ENCODE measurements at regions not wholly inside any gene's neighbourhood (a gene's known extent, or its start where the extent isn't known, plus 50 kb on each side); places are given as distances from the start of the nearest gene placed in this dataset.
"Not testable (repeated sequence)": the region's sequence is repeated elsewhere in the genome, so short reads cannot be mapped to it uniquely, and the experiment has no call there.

DNA sequence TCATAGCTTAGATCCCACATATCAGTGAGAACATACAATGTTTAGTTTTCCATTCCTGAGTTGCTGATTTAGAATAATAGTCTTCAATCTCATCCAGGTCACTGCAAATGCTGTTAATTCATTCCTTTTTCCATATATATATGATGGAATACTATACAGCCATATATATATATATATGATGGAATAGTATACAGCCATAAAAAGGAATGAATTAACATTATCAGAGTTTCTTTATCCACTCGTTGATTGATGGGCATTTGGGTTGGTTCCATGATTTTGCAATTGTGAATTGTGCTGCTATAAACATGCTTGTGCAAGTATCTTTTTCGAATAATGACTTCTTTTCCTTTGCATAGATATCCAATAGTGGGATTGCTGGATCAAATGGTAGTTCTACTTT lies 273.9 kb upstream of the KLF4 start:
- DNase-seq (ENCODE audit: low spot score); H3K36me3 Mint-ChIP-seq (ENCODE audit: low read depth); H3K4me1 Mint-ChIP-seq (ENCODE audit: low read depth); H3K4me3 Mint-ChIP-seq (ENCODE audit: low read depth); H3K27me3 Mint-ChIP-seq (ENCODE audit: low read depth); intact Hi-C loops (cut with micrococcal nuclease); H3K9me3 Mint-ChIP-seq; H3K27ac Mint-ChIP-seq: not testable (repeated sequence)

DNA sequence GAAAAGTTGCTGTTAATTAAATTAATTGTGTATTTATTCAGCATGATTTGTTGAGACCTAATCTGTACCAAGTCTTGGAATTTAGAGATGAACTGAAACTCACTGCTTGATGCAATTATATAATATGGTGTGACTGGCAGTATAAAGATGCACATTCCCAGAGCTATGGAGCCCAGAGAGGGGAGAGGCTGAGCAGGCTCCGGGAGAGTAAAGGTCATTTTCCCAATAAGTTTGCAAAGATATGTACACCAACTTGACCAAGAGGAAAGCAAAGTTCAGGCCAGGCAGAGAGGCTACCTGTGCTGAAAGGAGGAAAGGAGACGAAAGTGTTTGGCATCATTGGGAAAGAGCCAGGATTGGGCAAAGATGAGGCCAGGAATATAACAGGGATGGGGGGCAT lies 271.7 kb upstream of the KLF4 start:
- no peaks in the 10 kb centered on the region for H3K27me3 Mint-ChIP-seq (ENCODE audit: low read depth)
- no peak overlapping the region for H3K27ac Mint-ChIP-seq
- H3K4me3 Mint-ChIP-seq (ENCODE audit: low read depth), result no peak overlapping the region
- intact Hi-C loops (cut with micrococcal nuclease), result no loop called here
- H3K4me1 Mint-ChIP-seq (ENCODE audit: low read depth), result no peaks in the 10 kb centered on the region
- DNase-seq (ENCODE audit: low spot score), result no peak
- peaks cover 8% of the 10 kb centered on the region for H3K9me3 Mint-ChIP-seq
- H3K36me3 Mint-ChIP-seq (ENCODE audit: low read depth), result no peaks in the 10 kb centered on the region

DNA sequence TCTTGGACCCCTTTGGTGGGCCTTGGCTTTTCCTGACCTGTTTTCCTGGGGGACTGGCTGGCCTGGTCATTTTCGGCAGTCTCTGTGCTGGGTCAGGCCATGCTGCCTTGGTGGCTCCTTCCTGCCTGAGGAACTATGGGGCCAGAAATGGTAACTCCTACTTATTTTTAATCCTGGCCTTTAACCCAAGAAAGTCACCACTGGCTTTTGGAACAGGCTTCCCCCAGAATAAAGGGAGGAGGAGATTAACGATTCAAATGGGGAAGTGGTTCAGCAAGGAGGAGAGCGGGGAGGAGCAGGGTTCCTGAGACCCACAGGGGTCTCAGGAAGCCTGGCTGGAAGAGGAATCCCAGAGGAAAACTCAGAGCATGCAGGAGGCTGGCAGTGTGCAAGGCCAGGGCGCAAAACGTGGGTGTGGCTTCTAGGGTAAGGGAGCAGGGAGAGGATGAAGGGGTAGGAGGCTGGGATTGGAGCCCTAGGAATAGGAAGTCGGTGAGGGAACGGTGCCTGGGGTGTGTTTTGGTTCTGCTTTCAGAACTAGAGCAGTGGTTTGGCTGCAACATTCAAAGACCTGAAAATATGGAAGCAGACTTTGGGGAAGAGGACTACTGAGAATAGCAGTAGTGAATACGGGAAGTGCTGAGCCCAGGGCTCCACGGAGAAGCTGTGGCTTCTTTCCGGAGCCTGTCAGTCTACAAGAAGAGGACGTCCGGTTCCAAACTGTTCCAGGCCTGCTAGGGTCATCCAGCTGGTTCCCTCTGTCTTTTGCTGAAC lies 271.1 kb upstream of the KLF4 start:
- H3K4me3 Mint-ChIP-seq (ENCODE audit: low read depth), result no peak overlapping the region
- no peaks in the 10 kb centered on the region for H3K4me1 Mint-ChIP-seq (ENCODE audit: low read depth)
- no peaks in the 10 kb centered on the region for H3K27me3 Mint-ChIP-seq (ENCODE audit: low read depth)
- no peak for DNase-seq (ENCODE audit: low spot score)
- intact Hi-C loops (cut with micrococcal nuclease), result no loop called here
- H3K9me3 Mint-ChIP-seq, result peaks cover 8% of the 10 kb centered on the region
- H3K27ac Mint-ChIP-seq, result no peak overlapping the region
- no peaks in the 10 kb centered on the region for H3K36me3 Mint-ChIP-seq (ENCODE audit: low read depth)

DNA sequence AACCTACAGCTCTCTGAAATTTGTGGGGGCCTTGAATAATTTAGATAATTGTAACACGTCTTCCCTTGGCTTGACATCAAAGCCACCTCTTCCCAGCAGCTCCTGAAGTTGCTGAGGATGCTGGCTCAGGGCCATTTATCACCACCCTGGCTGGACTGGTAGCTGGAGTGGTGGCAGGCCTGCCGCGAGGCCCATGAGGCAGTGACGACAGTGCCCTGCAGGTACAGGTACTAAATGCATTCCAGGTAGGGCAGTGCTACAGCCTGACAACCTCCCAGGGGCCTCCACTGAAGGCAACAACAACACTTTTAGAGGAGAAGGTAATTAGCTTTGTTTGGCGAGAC lies 270.2 kb upstream of the KLF4 start:
- Mint-ChIP-seq H3K4me3 (ENCODE audit: low read depth) (no peak overlapping the region), H3K4me1 (ENCODE audit: low read depth) (no peaks in the 10 kb centered on the region), H3K9me3 (peaks cover 8% of the 10 kb centered on the region), H3K27me3 (ENCODE audit: low read depth) (no peaks in the 10 kb centered on the region), H3K27ac (no peak overlapping the region), H3K36me3 (ENCODE audit: low read depth) (no peaks in the 10 kb centered on the region)
- intact Hi-C loops (cut with micrococcal nuclease), result no loop called here
- DNase-seq (ENCODE audit: low spot score), result no peak

DNA sequence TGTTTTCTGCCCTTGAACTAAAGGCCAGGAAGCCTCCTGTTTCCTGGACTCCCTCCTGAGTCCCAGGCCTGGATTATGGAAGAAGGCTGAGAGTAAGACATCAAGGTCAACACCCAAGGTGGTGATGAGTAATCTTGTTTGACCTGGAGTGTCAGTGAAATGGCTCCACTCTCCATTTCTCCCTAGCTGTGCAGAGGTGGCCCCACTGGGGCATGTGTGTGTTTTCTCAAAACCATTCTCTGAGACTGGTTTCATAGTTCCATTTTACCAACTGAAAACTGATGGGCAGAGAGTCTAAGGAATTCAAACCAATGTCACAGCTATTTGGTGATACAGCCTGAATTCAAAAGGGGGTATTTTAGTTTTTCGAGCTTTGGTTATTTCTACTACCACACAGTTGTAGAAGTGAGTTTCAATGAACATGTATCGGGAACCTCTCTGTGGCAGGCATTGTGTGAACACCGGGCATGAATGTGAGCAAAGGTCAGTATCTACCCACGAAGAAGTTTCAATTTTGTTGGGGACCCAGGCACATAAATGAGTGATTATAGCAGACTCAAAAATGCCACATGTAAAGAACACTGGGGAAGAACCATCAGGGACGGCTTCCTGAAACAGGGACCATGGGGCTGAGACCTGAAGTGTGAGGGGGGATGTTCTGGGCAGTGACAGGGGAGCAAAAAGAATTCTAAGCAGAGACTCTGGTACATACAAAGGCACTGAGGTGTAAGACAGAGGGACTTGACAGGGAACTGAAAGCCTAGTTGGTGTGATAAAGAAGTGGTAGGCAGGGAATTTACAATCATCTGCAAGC lies 269.6 kb upstream of the KLF4 start:
- Mint-ChIP-seq H3K36me3 (ENCODE audit: low read depth) (no peaks in the 10 kb centered on the region), H3K27ac (no peak overlapping the region), H3K4me1 (ENCODE audit: low read depth) (no peaks in the 10 kb centered on the region), H3K4me3 (ENCODE audit: low read depth) (no peak overlapping the region), H3K9me3 (peaks cover 6% of the 10 kb centered on the region), H3K27me3 (ENCODE audit: low read depth) (no peaks in the 10 kb centered on the region)
- intact Hi-C loops (cut with micrococcal nuclease), result no loop called here
- no peak for DNase-seq (ENCODE audit: low spot score)

DNA sequence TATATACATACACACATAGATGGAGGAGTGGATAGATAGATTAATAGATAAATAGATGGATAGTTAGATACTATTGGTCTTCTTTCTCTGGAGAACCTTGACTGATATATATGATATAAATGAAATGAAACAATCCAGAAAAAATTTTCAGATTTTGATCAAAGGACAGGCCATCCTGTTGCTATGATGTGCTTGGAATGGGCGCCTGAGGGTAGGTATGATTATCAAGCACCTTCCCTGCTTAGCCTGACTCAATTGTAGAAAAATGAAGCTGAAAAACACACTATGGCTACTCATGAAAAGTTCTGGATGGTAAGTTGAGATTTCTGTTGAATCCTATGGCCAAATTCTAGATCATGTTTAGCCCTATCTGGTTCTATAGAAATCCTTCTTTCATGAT lies 266.5 kb upstream of the KLF4 start:
- intact Hi-C loops (cut with micrococcal nuclease), result no loop called here
- no peak overlapping the region for H3K4me3 Mint-ChIP-seq (ENCODE audit: low read depth)
- H3K27ac Mint-ChIP-seq, result no peak overlapping the region
- H3K27me3 Mint-ChIP-seq (ENCODE audit: low read depth), result no peaks in the 10 kb centered on the region
- no peaks in the 10 kb centered on the region for H3K36me3 Mint-ChIP-seq (ENCODE audit: low read depth)
- DNase-seq (ENCODE audit: low spot score), result no peak
- H3K4me1 Mint-ChIP-seq (ENCODE audit: low read depth), result no peaks in the 10 kb centered on the region
- no peaks in the 10 kb centered on the region for H3K9me3 Mint-ChIP-seq

DNA sequence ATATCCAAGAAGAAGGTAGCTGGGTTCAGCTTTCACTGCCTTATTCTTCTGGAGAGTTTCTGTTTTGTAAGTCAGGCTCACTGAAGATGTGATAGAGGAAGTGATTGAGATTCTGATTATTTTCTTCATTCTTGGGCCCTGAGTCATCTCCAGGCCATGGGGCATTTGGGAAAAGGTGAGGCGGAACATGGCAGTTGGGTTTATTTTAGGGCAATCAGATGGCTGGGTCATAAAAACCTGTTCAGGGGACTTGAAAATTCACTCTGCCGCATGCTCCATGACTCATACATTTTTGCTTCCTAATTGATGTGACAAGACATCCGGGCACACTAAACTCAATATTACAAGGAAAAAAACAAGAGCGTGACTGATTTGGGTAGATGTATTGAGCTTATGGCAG lies 265.7 kb upstream of the KLF4 start:
- Mint-ChIP-seq H3K4me3 (ENCODE audit: low read depth) (no peak overlapping the region), H3K27me3 (ENCODE audit: low read depth) (no peaks in the 10 kb centered on the region), H3K4me1 (ENCODE audit: low read depth) (no peaks in the 10 kb centered on the region), H3K27ac (no peak overlapping the region), H3K36me3 (ENCODE audit: low read depth) (no peaks in the 10 kb centered on the region), H3K9me3 (no peaks in the 10 kb centered on the region)
- intact Hi-C loops (cut with micrococcal nuclease), result no loop called here
- no peak for DNase-seq (ENCODE audit: low spot score)

DNA sequence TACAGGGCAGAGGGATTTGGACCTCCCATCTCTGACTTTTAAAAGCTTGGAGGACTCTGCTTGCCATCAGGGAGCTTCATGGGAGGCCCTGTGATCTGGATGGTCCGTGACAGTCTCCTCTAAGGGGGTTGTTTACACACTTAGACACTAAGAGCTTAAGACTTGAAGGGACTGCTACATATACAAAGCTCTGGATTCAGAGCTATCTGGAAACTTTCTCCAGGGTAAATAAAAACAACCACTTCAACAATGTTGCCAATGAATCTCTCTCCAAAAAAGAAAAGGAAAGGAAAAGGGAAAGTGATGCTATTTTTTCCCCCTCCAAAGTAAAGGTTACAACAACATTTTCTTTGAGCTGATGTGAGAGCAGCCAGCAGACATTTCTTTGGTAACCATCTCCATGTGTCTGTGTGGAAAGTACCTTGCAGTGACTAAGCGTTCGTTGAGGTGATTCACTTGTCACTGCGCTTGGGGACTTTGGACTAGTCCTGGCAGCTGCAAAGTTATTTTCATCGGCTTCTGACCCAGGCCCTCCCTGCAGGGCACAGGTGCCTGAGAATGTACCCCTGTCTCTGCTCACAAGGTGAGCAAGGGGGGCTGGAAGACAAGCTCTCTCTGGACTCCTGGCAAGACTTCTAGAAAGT lies 262.1 kb upstream of the KLF4 start:
- no peaks in the 10 kb centered on the region for H3K36me3 Mint-ChIP-seq (ENCODE audit: low read depth)
- H3K4me3 Mint-ChIP-seq (ENCODE audit: low read depth), result no peak overlapping the region
- no peaks in the 10 kb centered on the region for H3K27me3 Mint-ChIP-seq (ENCODE audit: low read depth)
- DNase-seq (ENCODE audit: low spot score), result no peak
- no peaks in the 10 kb centered on the region for H3K4me1 Mint-ChIP-seq (ENCODE audit: low read depth)
- intact Hi-C loops (cut with micrococcal nuclease), result no loop called here
- H3K27ac Mint-ChIP-seq, result no peak overlapping the region
- no peaks in the 10 kb centered on the region for H3K9me3 Mint-ChIP-seq

DNA sequence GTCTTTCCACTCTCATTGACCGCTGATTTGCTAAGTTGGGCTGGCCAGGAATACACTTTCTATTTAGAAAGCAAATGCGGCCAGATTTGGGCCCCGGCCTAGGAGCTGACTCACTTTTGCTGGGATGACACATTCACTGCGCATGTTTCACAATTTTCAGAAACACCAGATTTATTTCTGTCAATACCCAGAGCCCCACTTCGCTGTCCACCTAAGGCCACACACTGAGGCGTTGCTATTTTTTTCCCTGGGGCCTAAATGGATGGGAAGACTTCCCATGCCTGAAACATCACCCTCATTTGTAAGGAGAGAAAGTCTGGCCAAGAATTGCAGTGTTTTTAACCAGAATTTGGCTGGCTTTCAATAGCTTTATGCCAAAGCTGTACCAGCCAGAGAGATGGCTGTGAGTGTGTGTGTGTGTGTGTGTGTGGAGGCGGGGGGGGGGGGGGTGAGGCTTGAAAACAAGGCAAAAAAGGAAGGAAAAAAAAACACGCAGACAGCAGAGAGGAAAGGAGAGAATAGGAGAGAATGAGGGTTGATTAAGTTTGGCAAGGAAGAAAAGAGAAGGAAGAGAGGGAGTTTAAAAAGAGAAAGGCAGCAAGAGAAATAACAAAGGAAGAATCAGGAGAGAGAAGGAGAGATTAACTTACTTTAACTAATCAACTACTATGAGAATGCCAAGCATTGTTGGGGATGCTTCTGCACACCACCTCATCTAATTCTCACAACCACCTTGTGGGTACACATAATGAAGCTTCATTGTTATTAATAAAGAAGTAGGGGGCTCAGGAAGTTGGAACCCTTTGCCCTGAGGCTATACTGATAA lies 261.4 kb upstream of the KLF4 start:
- Mint-ChIP-seq H3K27me3 (ENCODE audit: low read depth) (no peaks in the 10 kb centered on the region), H3K4me3 (ENCODE audit: low read depth) (no peak overlapping the region), H3K4me1 (ENCODE audit: low read depth) (no peaks in the 10 kb centered on the region), H3K9me3 (no peaks in the 10 kb centered on the region), H3K36me3 (ENCODE audit: low read depth) (no peaks in the 10 kb centered on the region), H3K27ac (no peak overlapping the region)
- no peak for DNase-seq (ENCODE audit: low spot score)
- intact Hi-C loops (cut with micrococcal nuclease), result no loop called here

DNA sequence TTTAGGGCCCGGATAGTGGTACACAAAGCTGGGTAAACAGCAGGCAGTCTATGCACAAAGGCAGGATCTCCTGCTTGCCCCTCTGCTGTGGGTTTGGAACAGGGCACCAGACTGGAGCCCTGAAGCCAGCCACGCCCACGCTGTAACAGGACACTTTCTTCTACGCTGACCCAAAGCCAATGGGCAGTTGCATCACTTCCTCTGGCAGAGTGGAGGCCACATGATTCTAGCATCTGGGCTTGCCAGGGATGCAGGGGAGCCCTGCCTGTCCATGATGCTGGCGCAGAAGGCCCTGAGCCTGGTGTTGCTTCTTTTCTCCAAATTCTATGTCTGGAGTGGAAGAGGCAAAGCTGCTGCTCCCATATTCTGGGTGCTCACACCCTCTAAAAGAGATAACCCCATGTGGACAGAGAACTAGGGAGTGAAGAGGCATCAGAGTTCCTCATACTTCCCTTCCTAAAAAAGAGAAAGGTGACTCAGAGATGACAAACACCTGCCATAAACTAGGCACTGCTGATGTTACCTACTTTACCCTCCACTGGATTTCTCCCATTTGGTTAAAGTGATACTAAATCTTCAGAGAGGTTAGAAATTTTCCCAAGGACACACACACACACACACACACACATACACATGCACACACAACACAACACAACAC lies 260.3 kb upstream of the KLF4 start:
- no peak for DNase-seq (ENCODE audit: low spot score)
- Mint-ChIP-seq H3K27ac (no peak overlapping the region), H3K4me1 (ENCODE audit: low read depth) (no peaks in the 10 kb centered on the region), H3K27me3 (ENCODE audit: low read depth) (no peaks in the 10 kb centered on the region), H3K4me3 (ENCODE audit: low read depth) (no peak overlapping the region), H3K9me3 (no peaks in the 10 kb centered on the region), H3K36me3 (ENCODE audit: low read depth) (no peaks in the 10 kb centered on the region)
- intact Hi-C loops (cut with micrococcal nuclease), result no loop called here

DNA sequence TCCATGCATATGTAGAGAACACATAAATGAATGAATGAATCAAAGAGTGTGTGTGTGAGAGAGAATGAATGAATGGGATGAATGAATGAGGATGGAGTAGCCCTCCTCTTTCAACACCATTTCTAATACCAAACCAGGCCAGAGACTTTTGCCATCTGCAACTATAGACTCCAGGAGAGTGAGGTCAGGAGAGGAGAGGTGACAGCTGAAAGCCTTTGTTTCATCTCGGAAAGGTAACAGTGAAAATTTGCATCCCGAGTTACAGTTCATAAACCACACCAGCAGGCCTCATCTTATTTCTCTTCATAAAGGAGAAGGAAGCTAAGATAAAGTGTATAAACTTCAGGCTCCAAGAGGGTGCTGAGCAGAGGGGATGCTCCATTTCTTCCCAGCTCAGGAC lies 255.3 kb upstream of the KLF4 start:
- H3K36me3 Mint-ChIP-seq (ENCODE audit: low read depth), result no peaks in the 10 kb centered on the region
- H3K27ac Mint-ChIP-seq, result no peak overlapping the region
- H3K4me1 Mint-ChIP-seq (ENCODE audit: low read depth), result no peaks in the 10 kb centered on the region
- no peak overlapping the region for H3K4me3 Mint-ChIP-seq (ENCODE audit: low read depth)
- DNase-seq (ENCODE audit: low spot score), result no peak
- H3K9me3 Mint-ChIP-seq, result no peaks in the 10 kb centered on the region
- H3K27me3 Mint-ChIP-seq (ENCODE audit: low read depth), result no peaks in the 10 kb centered on the region
- intact Hi-C loops (cut with micrococcal nuclease), result no loop called here

DNA sequence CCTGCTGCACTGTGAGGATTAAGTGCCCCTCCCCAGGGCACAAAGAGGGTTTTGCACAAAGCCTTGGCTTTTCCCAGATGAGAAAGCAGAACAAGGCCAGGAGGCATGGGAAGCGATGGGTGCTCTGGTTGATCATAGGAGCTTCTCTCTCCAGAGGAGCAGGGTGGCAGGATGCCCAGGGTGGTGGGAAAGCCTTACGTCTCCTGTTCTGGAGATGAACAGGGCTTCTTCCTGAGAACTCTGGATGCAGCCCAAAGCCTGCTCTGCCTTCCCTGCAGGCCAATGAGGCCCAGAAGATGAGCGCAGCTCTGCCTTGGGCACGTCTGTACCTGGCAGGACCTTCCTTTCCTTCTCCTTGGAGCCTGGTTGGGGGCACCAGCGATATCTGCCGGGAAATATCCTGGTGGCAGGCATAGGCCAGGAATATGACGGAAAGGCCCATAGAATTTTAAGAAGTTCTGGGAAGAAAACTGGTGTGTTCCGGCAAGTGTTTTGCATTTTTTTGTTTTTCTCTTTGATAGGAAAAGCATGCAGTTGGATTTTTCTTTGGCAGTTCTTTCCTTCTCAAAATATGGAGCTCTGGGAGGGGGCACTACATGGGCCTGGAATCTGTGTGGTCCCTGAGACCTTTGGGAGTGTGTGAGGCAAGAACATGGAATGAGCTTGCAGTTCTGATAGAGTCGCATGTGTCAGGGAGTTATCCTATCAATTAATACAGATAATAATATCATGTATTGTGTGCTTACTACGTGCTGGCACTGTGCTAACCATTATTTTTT lies 253.2 kb upstream of the KLF4 start:
- H3K27ac Mint-ChIP-seq, result no peak overlapping the region
- no peak overlapping the region for H3K4me3 Mint-ChIP-seq (ENCODE audit: low read depth)
- no peaks in the 10 kb centered on the region for H3K36me3 Mint-ChIP-seq (ENCODE audit: low read depth)
- no peaks in the 10 kb centered on the region for H3K4me1 Mint-ChIP-seq (ENCODE audit: low read depth)
- H3K9me3 Mint-ChIP-seq, result no peaks in the 10 kb centered on the region
- no peak for DNase-seq (ENCODE audit: low spot score)
- intact Hi-C loops (cut with micrococcal nuclease), result no loop called here
- H3K27me3 Mint-ChIP-seq (ENCODE audit: low read depth), result no peaks in the 10 kb centered on the region
